GM18951 (cell line): ENCODE measurements at regions not wholly inside any gene's neighbourhood (a gene's known extent, or its start where the extent isn't known, plus 50 kb on each side); places are given as distances from the start of the nearest gene placed in this dataset.

Experiments
- POLR2A ChIP-seq: IDR thresholded peaks from 4 replicates; pipeline ENCODE4 v1.6.1; 2011; ENCODE audit warnings: mild to moderate bottlenecking; ENCODE audit not compliant: insufficient read length, insufficient read depth; ENCODE audit errors: extremely low read depth
- in situ Hi-C: fragments of 300-500 bp; cut with MboI; formaldehyde crosslinking; loops from one replicate; pipeline ENCODE4 v1.12.0; 2022; ENCODE audit warnings: low sequenced_read_pairs, mixed read lengths, inconsistent platforms; ENCODE audit not compliant: unreplicated experiment

DNA sequence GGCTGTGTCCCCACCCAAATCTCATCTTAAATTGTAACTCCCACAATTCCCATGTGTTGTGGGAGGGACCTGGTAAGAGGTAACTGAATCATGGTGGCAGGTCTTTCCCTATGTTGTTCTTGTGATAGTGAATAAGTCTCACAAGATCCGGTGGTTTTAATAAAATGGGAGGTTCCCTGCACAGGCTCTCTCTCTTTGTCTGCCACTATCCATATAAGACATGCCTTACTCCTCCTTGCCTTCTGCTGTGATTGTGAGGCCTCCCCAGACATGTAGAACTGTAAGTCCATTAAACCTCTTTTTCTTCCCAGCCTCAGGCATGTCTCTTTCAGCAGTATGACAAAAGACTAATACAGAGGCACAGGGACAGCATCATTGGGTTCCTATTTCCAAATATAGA lies 381.2 kb downstream of the SFMBT2 start:
- in situ Hi-C loops, result no loop called here
- TF ChIP-seq POLR2A, result no peak

- no peak for TF ChIP-seq POLR2A
- in situ Hi-C loops, result no loop called here
Measured at GRCh38 chr10:7028809-7029166, 382.0 kb downstream of the SFMBT2 start.

DNA sequence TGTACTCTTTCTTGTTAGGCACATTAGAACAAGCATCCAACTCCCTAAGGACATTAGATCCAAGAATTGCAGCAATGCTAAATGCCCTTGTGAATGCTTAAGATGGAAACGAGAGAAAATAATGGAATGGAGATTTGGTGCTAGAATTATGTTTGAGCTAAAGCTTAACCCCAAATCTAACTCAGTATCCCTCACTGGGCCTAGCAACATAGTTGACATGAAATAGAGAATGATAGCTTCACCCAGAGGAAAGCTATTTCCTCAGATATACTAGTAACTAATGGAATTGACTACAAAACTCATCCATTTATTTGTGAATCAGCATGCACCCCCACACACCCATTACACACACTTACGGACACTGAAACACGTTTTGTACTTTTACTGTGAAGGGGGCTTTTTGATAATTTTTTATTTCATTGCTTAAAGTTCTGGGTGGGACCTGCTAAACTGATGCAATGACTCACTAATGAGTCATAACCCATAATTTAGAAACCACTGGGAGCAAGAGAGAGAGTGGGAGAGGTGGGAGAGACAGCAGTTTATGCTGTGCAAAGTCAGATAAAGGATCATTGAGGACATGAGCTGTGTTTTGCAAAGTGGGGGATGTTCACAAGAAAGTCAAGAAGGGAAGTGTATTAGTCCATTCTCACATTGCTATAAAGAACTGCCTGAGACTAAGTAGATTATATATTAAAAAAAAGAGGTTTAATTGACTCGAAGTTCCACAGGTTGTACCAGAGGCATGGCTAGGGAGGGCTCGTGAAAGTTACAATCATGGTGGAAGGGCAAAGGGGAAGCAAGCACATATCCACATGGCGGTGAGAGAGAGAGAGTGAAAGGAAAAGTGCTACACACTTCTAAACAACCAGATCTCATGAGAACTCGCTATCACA lies 382.7 kb downstream of the SFMBT2 start:
- no peak for TF ChIP-seq POLR2A
- in situ Hi-C loops, result no loop called here

DNA sequence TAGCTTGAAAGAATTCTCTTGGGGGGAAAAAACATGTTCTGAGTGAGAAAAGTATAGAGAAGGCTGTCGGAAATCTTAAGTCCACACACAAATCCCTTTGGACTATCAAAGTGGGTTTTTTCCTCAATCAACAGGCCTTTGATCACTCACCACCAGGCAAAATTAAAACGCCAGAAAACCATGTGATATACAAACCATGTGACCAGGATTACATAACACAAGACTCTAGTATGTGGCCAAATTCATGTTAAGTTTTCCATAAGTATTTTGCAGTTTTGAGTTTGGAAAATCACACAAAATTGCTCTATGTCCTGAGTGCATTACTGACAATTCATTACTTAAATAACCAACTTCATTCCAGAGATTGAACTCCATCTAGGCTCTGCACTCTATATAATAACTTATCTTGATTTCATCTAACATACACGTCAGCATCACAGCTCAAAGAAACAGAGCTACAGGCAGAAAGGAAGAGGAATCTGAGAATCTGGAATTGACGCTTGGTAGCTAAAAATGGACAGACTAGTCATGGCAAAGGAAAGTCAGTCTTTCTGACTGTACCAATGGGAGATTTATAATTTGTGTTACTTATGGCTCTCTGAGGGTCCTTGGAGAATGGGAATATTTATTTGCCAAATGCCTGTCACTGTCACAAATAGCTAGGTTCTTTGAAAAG lies 383.5 kb downstream of the SFMBT2 start:
- no peak for TF ChIP-seq POLR2A
- in situ Hi-C loops, result no loop called here

DNA sequence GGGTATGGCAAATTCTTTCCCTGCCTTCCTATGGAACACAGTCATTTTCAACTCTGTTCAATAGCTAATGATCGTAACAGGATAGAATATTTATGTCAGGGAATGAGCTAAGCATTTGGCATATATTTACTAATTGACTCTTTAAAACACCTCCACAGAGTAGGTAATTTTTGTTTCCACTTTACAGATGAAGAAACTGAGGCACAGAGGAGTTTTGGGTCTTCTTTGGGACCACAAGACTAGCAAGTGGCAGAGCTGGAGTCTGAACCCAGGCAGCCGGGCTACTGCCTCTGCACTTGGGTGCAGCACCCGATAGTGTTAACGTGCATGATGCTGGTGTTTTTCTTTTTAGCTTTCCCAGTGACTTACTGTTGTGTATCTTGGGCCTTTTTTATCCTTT lies 384.0 kb downstream of the SFMBT2 start:
- in situ Hi-C loops, result no loop called here
- no peak for TF ChIP-seq POLR2A

- TF ChIP-seq POLR2A, result no peak
- in situ Hi-C loops, result no loop called here
Measured at GRCh38 chr10:7025296-7025695, 385.5 kb downstream of the SFMBT2 start.

DNA sequence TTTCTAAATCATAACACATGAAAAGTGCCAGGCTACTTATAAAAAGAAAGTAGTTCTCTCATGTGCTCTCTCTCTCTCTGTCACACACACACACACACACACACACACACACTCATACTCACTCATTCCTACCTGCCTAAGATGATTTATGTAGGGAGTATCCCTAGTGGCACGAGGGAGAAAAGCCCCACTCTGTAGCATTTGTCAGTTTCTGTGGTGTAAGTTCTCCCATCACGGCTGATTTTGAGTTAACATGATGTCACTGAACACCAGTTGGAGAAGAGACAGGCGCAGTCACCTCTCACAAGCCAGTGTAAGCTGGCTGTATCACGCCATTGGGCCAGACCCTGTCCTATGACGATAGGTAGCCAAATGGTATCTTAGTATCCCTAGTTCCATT lies 395.4 kb downstream of the SFMBT2 start:
- TF ChIP-seq POLR2A, result no peak
- in situ Hi-C loops, result no loop called here

- TF ChIP-seq POLR2A, result no peak
- in situ Hi-C loops, result no loop called here
Measured at GRCh38 chr10:7014721-7015120, 396.1 kb downstream of the SFMBT2 start.

DNA sequence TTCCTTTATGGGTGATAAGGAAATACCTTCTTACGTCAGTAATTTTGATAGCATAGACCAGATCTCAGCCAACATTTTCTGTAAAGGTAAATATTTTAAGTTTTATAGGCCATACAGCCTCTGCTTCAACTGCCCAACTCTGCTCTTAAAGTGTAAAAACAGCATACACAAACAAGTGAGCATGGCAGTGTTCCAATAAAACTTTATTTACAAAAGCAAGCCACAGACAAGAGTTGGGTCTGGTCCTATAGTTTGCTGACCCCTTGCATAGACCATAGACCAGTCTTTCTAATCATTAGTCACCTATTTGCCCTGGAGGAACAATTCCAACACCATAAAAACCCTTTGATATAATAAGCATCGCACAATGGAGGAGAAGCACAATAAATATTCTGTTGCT lies 398.8 kb downstream of the SFMBT2 start:
- in situ Hi-C loops, result no loop called here

GRCh38 chr10:7008645-7009044 lies 402.2 kb downstream of the SFMBT2 start:
- TF ChIP-seq POLR2A, result no peak
- in situ Hi-C loops, result no loop called here

More for the DNA sequence above, 398.8 kb downstream of the SFMBT2 start:
- no peak for TF ChIP-seq POLR2A

GRCh38 chr10:7007600-7008190 lies 403.1 kb downstream of the SFMBT2 start:
- TF ChIP-seq POLR2A, result no peak
- in situ Hi-C loops, result no loop called here

- in situ Hi-C loops, result no loop called here
- TF ChIP-seq POLR2A, result no peak
Measured at GRCh38 chr10:7006566-7006965, 404.3 kb downstream of the SFMBT2 start.

GRCh38 chr10:7003831-7004395 lies 406.9 kb downstream of the SFMBT2 start:
- in situ Hi-C loops, result no loop called here
- no peak for TF ChIP-seq POLR2A

DNA sequence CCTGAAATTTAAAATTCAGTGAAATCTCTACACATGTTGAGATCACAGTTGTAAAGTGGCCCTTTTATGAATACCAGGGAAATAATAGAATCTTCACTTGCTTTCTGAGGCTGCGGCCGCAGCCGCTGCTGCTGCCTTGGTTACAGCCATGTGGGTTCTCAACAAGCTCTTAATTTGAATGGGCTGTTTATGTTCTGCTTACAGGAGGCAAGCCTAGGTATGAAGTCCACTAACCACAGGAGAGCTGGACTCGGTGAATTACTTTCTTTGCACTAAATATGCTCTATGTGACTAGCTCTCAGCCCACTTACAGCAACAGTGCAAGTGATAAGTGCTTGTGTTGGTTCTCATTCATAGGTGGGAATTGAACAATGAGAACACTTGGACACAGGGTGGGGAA lies 410.8 kb downstream of the SFMBT2 start:
- TF ChIP-seq POLR2A, result no peak
- in situ Hi-C loops, result no loop called here
